ENCODE measurements at regions not wholly inside any gene's neighbourhood (a gene's known extent, or its start where the extent isn't known, plus 50 kb on each side); places are given as distances from the start of the nearest gene placed in this dataset.
"Not testable (repeated sequence)": the region's sequence is repeated elsewhere in the genome, so short reads cannot be mapped to it uniquely, and the experiment has no call there.

DNA sequence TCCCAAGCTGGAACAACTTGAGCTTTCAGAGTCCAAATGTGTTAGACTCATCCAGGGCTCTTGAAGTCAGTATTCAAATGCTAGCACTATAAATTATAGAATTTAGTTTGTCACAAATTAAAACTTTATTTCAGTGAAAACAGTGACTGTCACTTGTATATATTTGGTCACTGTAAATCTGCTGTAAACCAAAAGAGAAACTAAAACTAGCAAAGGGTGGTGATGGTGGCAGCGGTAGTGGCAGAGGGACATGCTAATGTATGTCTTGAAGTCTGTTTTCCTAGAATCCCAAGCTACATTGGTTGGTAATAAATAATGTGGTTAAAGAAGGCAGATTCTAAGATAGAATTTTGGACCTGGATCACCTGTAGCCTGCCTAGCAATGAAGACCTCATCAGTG is 140.4 kb upstream of the CENPW start:
- no peak for TF ChIP-seq POLR2AphosphoS5 (IDR thresholded peaks at IDR 0.05; ENCODE audit: borderline replicate concordance, low read depth, low read length)
- no peak for TF ChIP-seq EZH2 (IDR thresholded peaks at IDR 0.05)
- TF ChIP-seq FOXP2 (optimal IDR thresholded peaks at IDR 0.05; ENCODE audit: control extremely low read depth, extremely low read length, insufficient read depth): no peak
- Histone ChIP-seq H3K9ac (ENCODE audit: insufficient read length) (no peak overlapping the region), H3K9me3 (ENCODE audit: low read depth, low read length) (no peaks in the 10 kb centered on the region), H3K36me3 (ENCODE audit: insufficient read depth, low read length) (no peaks in the 10 kb centered on the region), H3K27ac (no peak overlapping the region), H3K4me3 (no peak overlapping the region)
- DNase-seq (ENCODE audit: low read depth, low spot score): no peak

DNA sequence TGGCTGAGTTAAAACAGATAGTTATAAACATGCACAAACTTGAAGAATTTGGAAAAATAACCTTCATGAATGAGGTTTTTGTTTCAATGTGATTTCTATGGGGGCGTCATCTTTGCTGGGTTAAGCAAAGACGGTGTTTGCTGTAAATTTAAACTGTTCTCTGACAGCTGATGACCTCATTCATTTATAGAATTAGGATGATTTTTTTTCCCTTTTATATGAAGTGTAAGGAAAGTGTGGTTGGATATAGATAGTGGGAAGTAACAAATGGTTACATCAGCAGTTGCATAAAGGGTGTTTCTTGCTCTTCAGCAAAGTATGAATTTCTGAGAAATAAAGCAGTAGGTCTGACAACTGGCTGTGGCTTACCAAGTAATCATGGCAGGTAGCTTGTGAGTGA is 137.2 kb upstream of the CENPW start:
- TF ChIP-seq POLR2AphosphoS5 (IDR thresholded peaks at IDR 0.05; ENCODE audit: borderline replicate concordance, low read depth, low read length) (no peak), EZH2 (IDR thresholded peaks at IDR 0.05) (no peak), FOXP2 (optimal IDR thresholded peaks at IDR 0.05; ENCODE audit: control extremely low read depth, extremely low read length, insufficient read depth) (no peak)
- Histone ChIP-seq H3K36me3 (ENCODE audit: insufficient read depth, low read length) (no peaks in the 10 kb centered on the region), H3K9me3 (ENCODE audit: low read depth, low read length) (no peaks in the 10 kb centered on the region), H3K9ac (ENCODE audit: insufficient read length) (no peak overlapping the region), H3K27ac (no peak overlapping the region), H3K4me3 (no peak overlapping the region)
- no peak for DNase-seq (ENCODE audit: low read depth, low spot score)

DNA sequence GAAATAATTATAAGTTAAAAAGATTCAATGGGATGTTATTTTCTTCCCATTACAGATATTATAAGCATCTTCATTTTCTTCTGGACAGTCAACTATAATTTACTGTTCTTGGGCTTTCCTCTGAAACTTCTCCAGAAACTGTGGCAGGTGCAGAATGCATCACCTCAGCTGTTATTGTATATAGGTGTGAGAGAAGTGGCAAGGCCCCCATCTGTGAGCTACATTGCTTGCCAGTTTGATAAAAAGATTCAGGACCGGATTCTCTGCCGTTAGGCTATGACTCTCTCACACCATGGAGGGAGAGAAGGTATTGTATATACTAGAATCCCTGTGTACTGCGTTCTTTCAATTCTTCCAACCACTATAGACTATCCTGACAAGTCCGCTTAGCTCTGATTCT is 135.8 kb upstream of the CENPW start:
- Histone ChIP-seq H3K4me3 (no peak overlapping the region), H3K36me3 (ENCODE audit: insufficient read depth, low read length) (no peaks in the 10 kb centered on the region), H3K9ac (ENCODE audit: insufficient read length) (no peak overlapping the region), H3K27ac (no peak overlapping the region), H3K9me3 (ENCODE audit: low read depth, low read length) (no peaks in the 10 kb centered on the region)
- TF ChIP-seq POLR2AphosphoS5 (IDR thresholded peaks at IDR 0.05; ENCODE audit: borderline replicate concordance, low read depth, low read length) (no peak), EZH2 (IDR thresholded peaks at IDR 0.05) (no peak), FOXP2 (optimal IDR thresholded peaks at IDR 0.05; ENCODE audit: control extremely low read depth, extremely low read length, insufficient read depth) (no peak)
- no peak for DNase-seq (ENCODE audit: low read depth, low spot score)

DNA sequence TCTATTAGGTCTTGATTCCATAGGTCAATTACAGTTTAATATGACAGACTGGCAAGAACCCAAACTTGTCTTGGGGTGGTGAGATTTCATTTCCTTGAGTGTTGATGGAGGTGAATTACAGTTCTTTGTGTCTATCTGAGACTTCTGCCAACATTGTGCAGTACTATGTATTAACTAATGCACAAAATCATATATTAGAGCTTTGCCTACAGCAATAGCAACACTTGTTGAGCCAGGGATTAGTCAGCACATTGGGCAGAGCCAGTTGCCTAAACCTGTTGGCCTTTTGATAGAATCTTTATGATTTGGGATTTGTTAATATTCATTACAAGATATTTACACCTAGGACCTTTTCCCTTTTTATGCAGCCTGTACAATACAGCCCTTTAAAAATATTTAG is 135.3 kb upstream of the CENPW start:
- no peak for DNase-seq (ENCODE audit: low read depth, low spot score)
- Histone ChIP-seq H3K36me3 (ENCODE audit: insufficient read depth, low read length) (no peaks in the 10 kb centered on the region), H3K4me3 (no peak overlapping the region), H3K9ac (ENCODE audit: insufficient read length) (no peak overlapping the region), H3K27ac (no peak overlapping the region), H3K9me3 (ENCODE audit: low read depth, low read length) (no peaks in the 10 kb centered on the region)
- TF ChIP-seq EZH2 (IDR thresholded peaks at IDR 0.05) (no peak), FOXP2 (optimal IDR thresholded peaks at IDR 0.05; ENCODE audit: control extremely low read depth, extremely low read length, insufficient read depth) (no peak), POLR2AphosphoS5 (IDR thresholded peaks at IDR 0.05; ENCODE audit: borderline replicate concordance, low read depth, low read length) (no peak)

DNA sequence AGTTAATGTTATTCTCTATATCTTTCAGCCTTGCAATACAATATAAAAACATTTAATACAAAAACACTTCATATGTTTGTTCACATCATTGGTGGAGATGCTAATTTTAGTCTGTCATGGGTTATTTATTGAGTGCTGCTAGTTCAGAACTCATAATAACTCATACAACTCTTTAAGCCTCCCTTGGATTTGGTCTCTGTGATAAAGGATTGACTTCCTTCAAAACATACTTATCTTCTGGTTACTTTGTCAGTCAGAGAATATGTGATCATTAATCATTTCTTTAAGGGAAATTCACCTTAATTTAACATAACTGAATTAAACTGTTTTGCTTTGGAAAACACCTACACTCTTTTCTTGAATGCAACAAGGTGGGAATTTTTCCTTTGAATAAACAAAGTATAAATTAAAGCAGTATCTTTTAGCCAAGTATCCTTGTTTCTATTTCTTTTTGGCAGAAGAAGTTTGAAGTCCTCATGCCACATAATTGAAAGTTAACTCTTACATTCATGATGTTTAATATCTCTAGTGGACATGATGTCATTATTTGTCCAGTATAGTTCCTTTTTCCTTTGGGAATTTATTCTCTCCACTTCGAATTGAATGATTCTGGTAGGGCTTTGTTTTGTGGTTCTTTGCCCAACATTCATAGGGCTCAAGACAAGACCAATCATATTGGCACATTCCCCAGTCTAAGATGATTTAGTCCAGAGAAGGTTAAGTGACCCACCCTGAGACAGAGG is 133.2 kb upstream of the CENPW start:
- no peak overlapping the region for H3K4me3 ChIP-seq
- no peak for DNase-seq (ENCODE audit: low read depth, low spot score)
- no peaks in the 10 kb centered on the region for H3K9me3 ChIP-seq (ENCODE audit: low read depth, low read length)
- H3K36me3 ChIP-seq (ENCODE audit: insufficient read depth, low read length): no peaks in the 10 kb centered on the region
- TF ChIP-seq POLR2AphosphoS5 (IDR thresholded peaks at IDR 0.05; ENCODE audit: borderline replicate concordance, low read depth, low read length): no peak
- TF ChIP-seq FOXP2 (optimal IDR thresholded peaks at IDR 0.05; ENCODE audit: control extremely low read depth, extremely low read length, insufficient read depth): no peak
- TF ChIP-seq EZH2 (IDR thresholded peaks at IDR 0.05): no peak
- H3K27ac ChIP-seq: no peak overlapping the region
- no peak overlapping the region for H3K9ac ChIP-seq (ENCODE audit: insufficient read length)

DNA sequence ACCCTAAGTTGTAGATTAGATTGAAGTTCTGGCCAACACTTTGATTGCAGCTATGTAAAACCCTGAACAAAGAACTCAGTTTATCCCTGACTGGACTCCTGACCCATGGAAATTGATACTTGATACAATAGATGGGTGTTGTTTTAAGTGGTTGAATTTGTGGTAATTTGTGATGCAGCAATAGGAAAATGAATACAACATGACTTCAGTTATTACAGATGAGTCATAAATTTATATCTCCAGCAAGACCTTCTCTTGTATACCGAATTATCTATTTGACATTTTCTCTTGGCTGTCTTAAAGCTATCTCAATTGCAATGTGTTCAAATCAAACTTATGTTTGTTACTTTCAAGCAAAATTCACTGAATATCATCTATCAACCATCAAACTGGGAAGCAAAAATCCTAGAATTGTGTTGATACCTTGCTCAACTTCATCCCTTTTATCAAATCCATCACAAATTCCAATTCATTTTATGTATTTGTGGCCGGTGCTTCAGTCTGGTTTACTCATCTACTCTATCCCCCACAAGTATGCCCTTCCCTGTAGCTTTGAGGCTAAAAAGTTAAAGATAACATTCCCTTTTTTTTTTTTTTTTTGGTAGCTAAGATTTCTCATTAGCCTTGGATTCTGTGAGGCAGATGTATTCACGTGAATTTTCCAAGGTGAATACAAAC is 129.4 kb upstream of the CENPW start:
- TF ChIP-seq FOXP2 (optimal IDR thresholded peaks at IDR 0.05; ENCODE audit: control extremely low read depth, extremely low read length, insufficient read depth) (no peak), EZH2 (IDR thresholded peaks at IDR 0.05) (no peak), POLR2AphosphoS5 (IDR thresholded peaks at IDR 0.05; ENCODE audit: borderline replicate concordance, low read depth, low read length) (no peak)
- no peak for DNase-seq (ENCODE audit: low read depth, low spot score)

DNA sequence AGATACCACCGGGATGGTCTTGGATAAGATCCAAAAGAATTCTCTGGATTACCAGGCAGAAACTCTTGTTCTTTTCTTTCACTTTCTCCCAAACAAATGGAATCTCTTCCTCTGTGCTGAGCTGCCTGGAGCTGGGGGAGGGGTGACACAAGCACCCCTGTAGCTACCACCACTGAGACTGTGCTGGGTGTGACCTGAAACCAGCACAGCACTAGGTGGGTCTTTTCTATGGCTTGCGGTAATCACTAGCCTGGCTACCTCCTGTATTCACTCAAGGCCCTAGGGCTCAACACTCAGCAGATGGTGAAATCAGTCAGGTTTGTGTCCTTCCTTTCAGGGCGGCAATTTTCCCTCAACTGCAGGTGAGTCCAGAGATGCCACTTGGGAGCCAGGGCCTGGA is 122.4 kb upstream of the CENPW start:
- no peaks in the 10 kb centered on the region for H3K36me3 ChIP-seq (ENCODE audit: insufficient read depth, low read length)
- H3K9ac ChIP-seq (ENCODE audit: insufficient read length): no peak overlapping the region
- no peak for DNase-seq (ENCODE audit: low read depth, low spot score)
- H3K9me3 ChIP-seq (ENCODE audit: low read depth, low read length): no peaks in the 10 kb centered on the region
- no peak for TF ChIP-seq EZH2 (IDR thresholded peaks at IDR 0.05)
- TF ChIP-seq POLR2AphosphoS5 (IDR thresholded peaks at IDR 0.05; ENCODE audit: borderline replicate concordance, low read depth, low read length): no peak
- no peak for TF ChIP-seq FOXP2 (optimal IDR thresholded peaks at IDR 0.05; ENCODE audit: control extremely low read depth, extremely low read length, insufficient read depth)
- no peak overlapping the region for H3K27ac ChIP-seq
- H3K4me3 ChIP-seq: no peak overlapping the region

More for the DNA sequence above, 129.4 kb upstream of the CENPW start:
- Histone ChIP-seq H3K4me3 (no peak overlapping the region), H3K9me3 (ENCODE audit: low read depth, low read length) (no peaks in the 10 kb centered on the region), H3K9ac (ENCODE audit: insufficient read length) (no peak overlapping the region), H3K36me3 (ENCODE audit: insufficient read depth, low read length) (no peaks in the 10 kb centered on the region), H3K27ac (no peak overlapping the region)

DNA sequence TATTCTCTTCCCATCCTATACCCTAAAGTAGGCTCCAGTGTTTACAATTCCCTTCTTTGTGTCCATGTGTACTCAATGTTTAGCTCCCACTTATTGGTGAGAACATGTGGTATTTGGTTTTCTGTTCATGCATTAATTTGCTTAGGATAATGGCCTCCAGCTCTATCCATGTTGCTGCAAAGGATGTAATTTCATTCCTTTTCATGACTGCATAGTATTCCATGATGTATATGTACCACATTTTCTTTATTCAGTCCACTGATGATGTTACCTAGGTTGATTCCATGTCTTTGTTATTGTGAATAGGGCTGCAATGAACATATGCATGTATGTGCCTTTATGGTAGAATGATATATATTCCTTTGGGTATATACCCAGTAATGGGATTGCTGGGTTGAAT is 119.0 kb upstream of the CENPW start:
- H3K9me3 ChIP-seq (ENCODE audit: low read depth, low read length); H3K27ac ChIP-seq; H3K4me3 ChIP-seq; H3K9ac ChIP-seq (ENCODE audit: insufficient read length); H3K36me3 ChIP-seq (ENCODE audit: insufficient read depth, low read length); DNase-seq (ENCODE audit: low read depth, low spot score): not testable (repeated sequence)
